Mucosa of rectum (tissue), 2 donors: ENCODE measurements at regions not wholly inside any gene's neighbourhood (a gene's known extent, or its start where the extent isn't known, plus 50 kb on each side); places are given as distances from the start of the nearest gene placed in this dataset.

ENCODE experiments used
- H3K27ac ChIP-seq, 2 donors: one replicate each; pipeline ENCODE4 v1.7.0; 2013; ENCODE audit warnings: inconsistent platforms in 2 of 2, low read depth in 2 of 2, low read length in 2 of 2
- H3K27me3 ChIP-seq, 2 donors: one replicate each; pipeline ENCODE4 v1.7.0; 2013; ENCODE audit warnings: low read length in 2 of 2; ENCODE audit not compliant: control insufficient read depth in 2 of 2, insufficient read depth in 2 of 2
- H3K36me3 ChIP-seq, 2 donors: one replicate each; pipeline ENCODE4 v1.7.0; 2013; ENCODE audit warnings: low read length in 2 of 2; ENCODE audit not compliant: control insufficient read depth in 2 of 2, insufficient read depth in 2 of 2
- H3K4me1 ChIP-seq, 2 donors: one replicate each; pipeline ENCODE4 v1.7.0; 2013; ENCODE audit warnings: low read length in 2 of 2, mild to moderate bottlenecking in 1 of 2; ENCODE audit not compliant: control insufficient read depth in 2 of 2, insufficient read depth in 2 of 2
- H3K4me3 ChIP-seq, 2 donors: one replicate each; pipeline ENCODE4 v1.7.0; 2013; ENCODE audit warnings: low read length in 2 of 2
- H3K9ac ChIP-seq, 2 donors: one replicate each; pipeline ENCODE4 v1.7.0; 2013; ENCODE audit warnings: low read length in 2 of 2, low read depth in 1 of 2, mild to moderate bottlenecking in 1 of 2
- H3K9me3 ChIP-seq, 2 donors: one replicate each; pipeline ENCODE4 v1.7.0; 2013; ENCODE audit warnings: low read length in 2 of 2; ENCODE audit not compliant: control insufficient read depth in 2 of 2
- donor health status: healthy.
- donor health status: Normal muscosa, but diverticular disease.

DNA sequence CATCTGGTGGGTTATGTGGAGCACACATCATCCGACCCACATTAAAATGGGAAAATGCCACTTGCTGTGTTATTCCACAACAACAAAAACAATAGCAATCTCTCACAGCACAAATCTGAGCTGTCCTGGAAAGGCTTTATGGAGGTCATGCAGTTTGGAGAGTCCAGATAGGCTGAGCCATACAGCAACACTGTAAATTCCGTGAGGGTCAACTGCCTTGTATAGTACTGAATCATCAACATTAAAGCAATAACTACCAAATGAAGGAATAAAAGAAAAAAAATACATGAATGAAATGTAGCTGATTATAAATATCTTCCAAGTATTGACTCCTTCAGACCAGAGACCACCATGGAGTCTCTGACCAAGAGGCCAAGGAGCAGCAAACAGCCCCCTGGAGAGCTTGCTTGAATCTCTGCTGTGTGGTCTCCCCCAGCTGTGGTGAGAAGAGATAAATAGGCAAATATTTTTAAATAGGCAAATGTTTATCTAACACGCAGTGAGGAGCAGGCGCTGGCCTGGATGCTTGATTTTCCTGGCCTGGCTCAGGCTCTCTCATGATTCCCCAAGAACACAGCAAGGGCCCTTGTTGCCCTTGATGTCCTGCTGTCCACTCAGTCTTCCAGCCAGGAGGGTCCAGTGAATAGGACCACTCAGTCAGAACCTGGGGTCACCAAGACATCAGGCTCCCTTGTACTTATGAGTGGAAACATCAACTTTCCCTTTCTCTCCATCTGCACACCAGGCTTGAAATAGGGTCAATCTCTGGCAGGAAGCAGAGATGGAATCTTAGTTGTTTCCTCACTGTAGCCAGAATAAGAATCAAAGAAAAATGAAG lies 1021.3 kb downstream of the XPNPEP1 start:
- H3K27ac ChIP-seq = no peak overlapping the region
- no peak overlapping the region for H3K9ac ChIP-seq
- no peaks in the 10 kb centered on the region for H3K9me3 ChIP-seq

DNA sequence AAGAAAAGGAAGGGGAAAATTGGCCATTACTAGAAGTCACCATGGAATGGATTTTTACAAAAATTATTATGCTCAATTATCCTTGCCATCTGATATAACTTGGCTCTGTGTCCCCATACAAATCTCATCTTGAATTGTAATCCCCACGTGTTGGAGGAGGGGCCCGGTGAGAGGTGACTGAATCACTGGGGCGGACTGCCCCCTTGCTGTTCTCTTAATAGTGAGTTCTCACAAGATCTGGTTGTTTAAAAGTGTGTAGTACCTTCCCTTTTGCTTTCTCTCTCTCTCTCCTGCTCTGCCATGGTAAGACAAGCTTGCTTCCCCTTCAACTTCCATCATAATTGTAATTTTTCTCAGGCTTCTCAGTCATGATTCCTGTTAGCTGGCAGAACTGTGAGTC lies 1023.6 kb downstream of the XPNPEP1 start:
- Histone ChIP-seq H3K9ac (no peak overlapping the region), H3K27ac (no peak overlapping the region), H3K27me3 (no peaks in the 10 kb centered on the region), H3K4me1 (no peaks in the 10 kb centered on the region), H3K36me3 (no peaks in the 10 kb centered on the region), H3K4me3 (no peak overlapping the region), H3K9me3 (no peaks in the 10 kb centered on the region)

More for the DNA sequence above, 1021.3 kb downstream of the XPNPEP1 start:
- no peaks in the 10 kb centered on the region for H3K4me1 ChIP-seq
- H3K36me3 ChIP-seq = no peaks in the 10 kb centered on the region
- no peaks in the 10 kb centered on the region for H3K27me3 ChIP-seq
- no peak overlapping the region for H3K4me3 ChIP-seq

DNA sequence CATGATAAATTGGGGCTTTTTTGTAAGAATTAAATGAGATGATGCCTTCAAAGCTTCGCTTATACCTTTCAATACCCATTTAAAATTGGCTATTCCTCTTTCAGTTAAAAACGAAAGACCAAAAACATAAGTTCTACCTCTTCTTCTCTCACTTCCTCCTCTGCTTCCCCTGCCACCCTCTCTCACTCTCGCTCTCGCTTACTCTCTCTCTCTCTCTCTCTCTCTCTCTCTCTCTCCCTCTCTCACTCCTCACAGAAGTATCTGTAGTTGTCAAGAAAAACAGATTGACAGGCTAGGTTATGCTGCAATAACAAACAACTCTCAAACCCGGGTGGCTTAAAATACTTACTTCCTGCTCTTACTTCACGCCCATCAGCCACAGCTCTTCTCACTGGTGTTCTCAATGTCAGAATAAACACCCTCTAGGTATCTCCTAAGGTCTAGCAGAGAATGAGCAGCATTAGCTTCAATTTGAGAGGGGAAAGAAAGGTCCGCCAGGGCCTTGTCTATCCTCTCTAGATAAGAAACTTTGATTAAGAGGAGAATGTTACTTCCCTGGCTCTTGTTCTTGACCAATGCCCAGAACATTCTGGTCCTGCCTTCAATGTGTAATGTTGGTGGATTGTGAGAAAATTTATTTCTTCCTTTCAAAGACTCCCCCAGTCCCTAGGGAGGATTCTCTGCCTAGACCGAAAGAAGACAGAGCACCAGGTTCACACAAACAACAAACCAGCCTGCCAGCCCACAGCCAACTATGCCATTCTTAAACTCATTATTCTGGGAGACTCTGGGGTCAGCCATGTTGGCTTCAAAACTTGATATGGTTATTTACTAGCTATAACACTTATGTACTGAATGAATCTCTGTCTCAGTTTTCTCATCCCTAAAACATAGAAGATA lies 1028.7 kb downstream of the XPNPEP1 start:
- H3K9me3 ChIP-seq = no peaks in the 10 kb centered on the region
- H3K27ac ChIP-seq = no peak overlapping the region
- no peaks in the 10 kb centered on the region for H3K36me3 ChIP-seq
- H3K4me1 ChIP-seq = no peaks in the 10 kb centered on the region
- H3K4me3 ChIP-seq = no peak overlapping the region
- no peak overlapping the region for H3K9ac ChIP-seq
- no peaks in the 10 kb centered on the region for H3K27me3 ChIP-seq

DNA sequence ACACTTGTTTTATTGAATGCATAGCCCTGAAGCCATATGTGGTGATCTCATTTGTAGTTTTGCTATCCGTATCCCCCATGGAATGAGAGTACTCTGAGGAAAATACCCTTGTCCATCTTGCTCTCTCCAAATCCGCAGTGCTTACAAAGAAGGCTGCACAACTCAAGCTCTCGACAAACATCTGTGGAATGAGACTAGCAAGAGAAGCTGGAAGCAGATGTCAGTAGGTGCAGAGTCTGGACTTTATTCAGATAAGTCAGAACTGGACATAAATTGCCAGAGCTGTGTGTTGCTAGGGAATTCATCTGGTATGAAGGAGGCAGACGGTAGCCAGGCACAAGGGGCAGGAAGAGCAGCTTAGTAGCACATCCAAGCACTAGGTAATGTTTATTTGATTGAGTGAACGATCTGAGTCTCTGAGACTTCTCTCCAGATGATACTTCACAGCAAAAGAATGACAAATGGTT lies 1046.2 kb downstream of the XPNPEP1 start:
- H3K4me3 ChIP-seq = no peak overlapping the region
- no peaks in the 10 kb centered on the region for H3K27me3 ChIP-seq
- H3K9me3 ChIP-seq = no peaks in the 10 kb centered on the region
- no peaks in the 10 kb centered on the region for H3K36me3 ChIP-seq
- H3K4me1 ChIP-seq = no peaks in the 10 kb centered on the region
- no peak overlapping the region for H3K9ac ChIP-seq
- no peak overlapping the region for H3K27ac ChIP-seq

DNA sequence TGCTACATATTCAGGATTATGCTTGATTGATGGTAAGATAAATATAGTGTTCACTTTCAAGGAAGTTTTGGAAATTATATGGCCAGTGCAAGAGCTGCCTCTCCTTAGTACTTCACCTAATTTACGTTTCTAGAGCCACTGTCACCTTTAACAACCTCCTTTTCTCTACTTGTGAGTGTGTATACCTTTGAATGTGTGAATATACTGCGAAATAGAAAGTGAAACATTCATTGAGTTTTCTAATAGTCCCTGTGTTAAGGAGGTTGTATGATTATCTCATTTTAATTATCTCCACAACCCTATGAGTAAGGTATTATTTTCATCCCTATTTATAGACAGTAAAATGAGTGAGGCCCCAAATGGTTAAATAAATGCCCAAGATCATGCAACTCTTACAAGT lies 1050.5 kb downstream of the XPNPEP1 start:
- Histone ChIP-seq H3K27me3 (no peaks in the 10 kb centered on the region), H3K9ac (no peak overlapping the region), H3K4me1 (no peaks in the 10 kb centered on the region), H3K36me3 (no peaks in the 10 kb centered on the region), H3K27ac (no peak overlapping the region), H3K4me3 (no peak overlapping the region), H3K9me3 (no peaks in the 10 kb centered on the region)

DNA sequence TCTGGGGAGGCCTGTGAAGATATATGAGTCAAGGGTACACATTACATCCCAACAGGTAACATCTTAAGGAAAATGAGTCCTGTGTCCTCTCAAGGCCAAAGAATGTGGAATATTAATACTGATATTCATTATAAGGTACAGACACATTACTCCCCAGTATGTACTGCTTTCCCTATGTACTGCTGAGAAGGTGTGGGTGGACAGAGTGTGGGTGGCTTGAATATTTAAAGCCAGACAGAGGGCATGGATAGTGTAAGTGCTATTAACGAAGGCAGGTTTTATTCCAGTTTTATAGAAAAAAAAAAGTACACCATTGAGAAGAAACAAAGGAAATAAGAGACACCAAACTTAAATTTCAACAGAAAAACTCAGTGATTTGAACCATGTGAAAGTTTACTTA lies 1054.4 kb downstream of the XPNPEP1 start:
- Histone ChIP-seq H3K9ac (no peak overlapping the region), H3K27ac (no peak overlapping the region), H3K36me3 (no peaks in the 10 kb centered on the region), H3K27me3 (no peaks in the 10 kb centered on the region), H3K9me3 (no peaks in the 10 kb centered on the region), H3K4me1 (no peaks in the 10 kb centered on the region), H3K4me3 (no peak overlapping the region)

DNA sequence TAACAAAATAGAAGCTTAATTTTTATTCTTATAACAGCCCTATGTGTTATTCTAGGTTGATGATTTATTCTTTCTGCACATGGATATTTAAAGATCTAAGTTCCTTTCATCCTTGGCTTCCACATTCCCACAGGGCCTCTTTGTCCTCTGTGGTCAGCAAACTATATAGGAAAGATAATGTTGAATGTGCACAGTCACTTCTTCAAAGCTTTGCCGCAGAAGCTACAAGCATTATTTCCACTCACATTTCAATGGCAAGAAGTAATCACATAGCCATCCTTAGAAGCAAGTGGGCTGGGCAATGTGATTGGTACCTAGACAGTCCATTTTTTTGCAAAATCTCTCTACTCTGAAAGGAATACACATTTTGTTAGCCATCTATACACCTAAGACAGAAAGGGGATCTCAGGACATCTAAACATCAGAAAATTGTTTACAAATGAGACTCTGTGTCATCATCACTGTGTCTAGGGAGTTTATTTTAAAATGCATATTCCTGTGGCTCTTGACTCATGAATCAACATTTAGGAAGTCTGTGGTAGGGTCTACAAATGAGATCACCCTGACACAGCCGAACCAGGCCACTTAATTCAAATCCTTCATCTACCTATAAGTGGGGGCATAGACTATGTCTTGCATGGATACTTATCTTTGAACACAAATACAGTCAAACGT lies 1060.5 kb downstream of the XPNPEP1 start:
- H3K4me1 ChIP-seq = no peaks in the 10 kb centered on the region
- no peak overlapping the region for H3K27ac ChIP-seq
- H3K4me3 ChIP-seq = no peak overlapping the region
- H3K9me3 ChIP-seq = no peaks in the 10 kb centered on the region
- H3K27me3 ChIP-seq = no peaks in the 10 kb centered on the region
- H3K36me3 ChIP-seq = no peaks in the 10 kb centered on the region
- no peak overlapping the region for H3K9ac ChIP-seq

DNA sequence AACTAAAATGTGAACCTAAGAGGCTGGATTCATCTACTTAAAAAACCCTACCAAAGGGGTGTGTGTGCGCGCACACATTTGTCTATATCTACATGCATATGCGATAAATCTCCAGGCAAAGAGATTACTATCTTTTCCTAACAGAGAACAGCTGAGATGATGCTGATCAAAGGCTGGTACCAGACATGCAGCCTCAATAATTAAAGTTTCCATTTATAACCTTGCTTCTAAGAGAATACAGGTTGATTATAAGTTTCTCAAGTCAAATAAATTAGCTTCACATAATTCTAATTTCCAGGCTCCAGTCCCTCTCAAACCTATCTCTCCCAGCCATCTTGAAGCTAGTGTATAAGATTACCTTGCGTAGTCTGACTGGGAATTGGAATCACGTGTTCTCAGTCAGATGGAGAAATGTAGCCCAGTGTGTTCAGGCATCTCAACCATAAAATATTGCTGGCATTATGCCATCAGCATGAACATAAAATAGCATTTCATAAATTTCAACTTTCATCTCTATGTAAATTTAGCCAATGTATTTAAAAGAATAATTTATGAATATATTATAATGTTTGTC lies 1062.0 kb downstream of the XPNPEP1 start:
- H3K36me3 ChIP-seq = no peaks in the 10 kb centered on the region
- no peak overlapping the region for H3K27ac ChIP-seq
- no peaks in the 10 kb centered on the region for H3K27me3 ChIP-seq
- H3K4me1 ChIP-seq = no peaks in the 10 kb centered on the region
- no peaks in the 10 kb centered on the region for H3K9me3 ChIP-seq
- H3K4me3 ChIP-seq = no peak overlapping the region
- H3K9ac ChIP-seq = no peak overlapping the region

DNA sequence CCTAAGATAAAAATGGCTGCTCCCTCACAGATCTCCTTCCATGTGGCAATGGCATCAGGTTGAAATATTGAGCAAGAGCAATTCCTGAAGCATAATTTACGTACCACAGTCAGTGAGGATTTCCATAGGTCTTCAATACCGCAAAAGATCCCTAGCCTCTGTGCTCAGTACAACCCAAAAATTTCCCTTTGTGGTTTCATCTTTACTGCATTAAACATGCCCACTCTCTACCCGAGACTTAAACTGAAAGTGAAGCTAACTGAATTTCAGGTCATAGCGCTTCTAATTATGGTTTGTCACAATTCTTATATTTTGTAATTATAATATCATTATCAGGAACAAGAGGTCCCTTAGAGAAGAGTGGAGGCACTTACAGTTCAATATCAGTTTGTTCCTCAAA lies 1071.1 kb downstream of the XPNPEP1 start:
- H3K4me3 ChIP-seq = no peak overlapping the region

More for the DNA sequence above, 1071.1 kb downstream of the XPNPEP1 start:
- Histone ChIP-seq H3K4me1 (no peaks in the 10 kb centered on the region), H3K27ac (no peak overlapping the region), H3K9me3 (no peaks in the 10 kb centered on the region), H3K27me3 (no peaks in the 10 kb centered on the region), H3K9ac (no peak overlapping the region), H3K36me3 (no peaks in the 10 kb centered on the region)
